ENCODE measurements at regions not wholly inside any gene's neighbourhood (a gene's known extent, or its start where the extent isn't known, plus 50 kb on each side); places are given as distances from the start of the nearest gene placed in this dataset.

DNA sequence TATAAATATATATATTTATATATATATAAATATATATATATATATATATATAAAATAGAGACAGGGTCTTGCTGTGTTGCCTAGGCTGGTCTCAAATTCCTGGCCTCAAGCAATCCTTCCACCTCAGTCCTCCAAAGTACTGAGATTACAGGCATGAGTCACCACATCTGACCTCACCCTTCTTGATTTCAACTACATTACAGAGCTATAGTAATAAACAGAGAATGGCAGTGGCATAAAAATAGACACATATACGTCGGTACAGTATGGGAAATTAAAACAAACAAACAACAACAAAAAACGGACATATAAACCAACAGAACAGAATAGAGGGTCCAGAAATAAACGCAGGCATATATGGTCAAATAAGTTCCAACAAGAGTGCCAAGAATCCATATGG is 77.6 kb upstream of the PPP1R3A start:
- Histone ChIP-seq H3K9me3 (peaks cover 0 to 6% (median 0%) of the 10 kb centered on the region in 4 donors), H3K36me3 (no peaks in the 10 kb centered on the region), H3K4me1 (no peaks in the 10 kb centered on the region), H3K27me3 (no peaks in the 10 kb centered on the region), H3K4me3 (no peak overlapping the region), H3K27ac (no peak overlapping the region)
- TF ChIP-seq, protein P1, sequence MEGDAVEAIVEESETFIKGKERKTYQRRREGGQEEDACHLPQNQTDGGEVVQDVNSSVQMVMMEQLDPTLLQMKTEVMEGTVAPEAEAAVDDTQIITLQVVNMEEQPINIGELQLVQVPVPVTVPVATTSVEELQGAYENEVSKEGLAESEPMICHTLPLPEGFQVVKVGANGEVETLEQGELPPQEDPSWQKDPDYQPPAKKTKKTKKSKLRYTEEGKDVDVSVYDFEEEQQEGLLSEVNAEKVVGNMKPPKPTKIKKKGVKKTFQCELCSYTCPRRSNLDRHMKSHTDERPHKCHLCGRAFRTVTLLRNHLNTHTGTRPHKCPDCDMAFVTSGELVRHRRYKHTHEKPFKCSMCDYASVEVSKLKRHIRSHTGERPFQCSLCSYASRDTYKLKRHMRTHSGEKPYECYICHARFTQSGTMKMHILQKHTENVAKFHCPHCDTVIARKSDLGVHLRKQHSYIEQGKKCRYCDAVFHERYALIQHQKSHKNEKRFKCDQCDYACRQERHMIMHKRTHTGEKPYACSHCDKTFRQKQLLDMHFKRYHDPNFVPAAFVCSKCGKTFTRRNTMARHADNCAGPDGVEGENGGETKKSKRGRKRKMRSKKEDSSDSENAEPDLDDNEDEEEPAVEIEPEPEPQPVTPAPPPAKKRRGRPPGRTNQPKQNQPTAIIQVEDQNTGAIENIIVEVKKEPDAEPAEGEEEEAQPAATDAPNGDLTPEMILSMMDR (IDR thresholded peaks at IDR 0.05) = no peak
- TF ChIP-seq EP300 (IDR thresholded peaks at IDR 0.05) (no peak), POLR2A (IDR thresholded peaks at IDR 0.05) (no peak)
- 79 to 84% methylated on average over 4 of the region's 4 CpGs for WGBS, 2 donors
- DNase-seq (ENCODE audit: low spot score in 2 of 2) = no peak

DNA sequence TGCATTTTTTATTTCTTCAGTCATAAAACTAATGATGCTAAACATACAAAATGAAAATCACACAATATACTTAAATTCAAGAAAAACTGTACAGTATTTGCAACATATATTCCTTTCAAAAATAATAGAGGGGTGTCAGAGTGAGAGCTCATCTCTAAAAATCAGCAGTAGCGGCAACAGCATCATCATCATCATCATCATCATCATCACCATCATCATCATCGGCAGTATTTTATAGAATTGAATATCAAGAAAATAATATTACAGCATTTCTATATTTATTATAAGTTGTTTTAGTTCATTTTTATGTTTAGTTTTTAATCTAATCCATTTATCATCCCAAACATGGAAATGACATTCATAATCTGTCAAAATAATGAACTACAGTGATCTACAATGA is 67.4 kb upstream of the PPP1R3A start:
- no peaks in the 10 kb centered on the region for H3K9me3 ChIP-seq
- WGBS, 2 donors = 97 to 98% methylated on average over 2 of the region's 2 CpGs
- TF ChIP-seq POLR2A (IDR thresholded peaks at IDR 0.05) = no peak
- TF ChIP-seq EP300 (IDR thresholded peaks at IDR 0.05) = no peak
- TF ChIP-seq, protein P1 (IDR thresholded peaks at IDR 0.05) = no peak

DNA sequence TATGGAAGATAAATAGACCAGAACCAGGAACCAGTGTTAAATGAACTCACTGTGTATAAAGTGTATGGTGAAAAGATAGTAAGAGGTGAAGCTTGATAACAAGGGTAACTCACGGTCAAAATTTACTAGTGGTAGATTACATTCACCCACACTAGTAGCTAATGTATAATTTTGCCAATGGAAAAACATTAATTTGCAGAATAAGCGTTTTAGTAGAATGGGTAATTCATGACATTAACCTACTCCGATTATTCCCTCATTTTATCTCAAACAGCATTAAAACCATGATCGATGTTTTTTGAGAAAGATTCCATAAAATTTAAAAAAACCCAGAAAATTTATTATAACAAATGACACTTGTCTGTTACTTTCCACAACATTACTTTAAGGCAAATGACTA is 57.7 kb upstream of the PPP1R3A start:
- WGBS, 2 donors = 92 to 95% methylated on average over 4 of the region's 4 CpGs

More for the DNA sequence above, 67.4 kb upstream of the PPP1R3A start:
- Histone ChIP-seq H3K27me3 (no peaks in the 10 kb centered on the region), H3K36me3 (no peaks in the 10 kb centered on the region), H3K4me1 (no peaks in the 10 kb centered on the region), H3K27ac (no peak overlapping the region), H3K4me3 (no peak overlapping the region)
- DNase-seq (ENCODE audit: low spot score in 2 of 2) = no peak

DNA sequence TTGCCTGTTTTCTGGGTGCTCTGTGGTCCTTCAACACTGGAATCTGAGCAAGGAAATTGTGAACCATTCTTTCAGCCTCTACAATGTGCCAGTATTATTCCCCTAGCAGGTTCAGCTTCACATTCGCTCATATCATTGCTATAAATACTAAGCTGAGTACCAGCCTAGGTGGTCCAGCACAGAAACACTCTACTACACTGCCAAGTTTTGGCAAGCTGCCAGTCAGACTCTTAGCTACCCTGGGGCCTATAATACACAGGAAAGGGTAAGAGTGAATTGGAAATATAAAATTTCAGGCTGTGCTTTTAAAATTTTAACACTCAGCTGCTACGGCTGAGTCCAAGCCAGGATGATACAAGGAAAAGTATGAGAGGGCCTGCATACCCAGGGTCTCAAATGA is 49.9 kb upstream of the PPP1R3A start:
- TF ChIP-seq EP300 (IDR thresholded peaks at IDR 0.05) = no peak
- TF ChIP-seq POLR2A (IDR thresholded peaks at IDR 0.05) = no peak
- TF ChIP-seq, protein P1 (IDR thresholded peaks at IDR 0.05) = no peak

More for the DNA sequence above, 57.7 kb upstream of the PPP1R3A start:
- no peak for TF ChIP-seq POLR2A (IDR thresholded peaks at IDR 0.05)
- no peak for TF ChIP-seq EP300 (IDR thresholded peaks at IDR 0.05)
- TF ChIP-seq, protein P1 (IDR thresholded peaks at IDR 0.05) = no peak
- H3K9me3 ChIP-seq = no peaks in the 10 kb centered on the region
- DNase-seq (ENCODE audit: low spot score in 2 of 2) = no peak
- H3K36me3 ChIP-seq = no peaks in the 10 kb centered on the region
- H3K4me1 ChIP-seq = no peaks in the 10 kb centered on the region
- no peaks in the 10 kb centered on the region for H3K27me3 ChIP-seq
- H3K27ac ChIP-seq = no peak overlapping the region
- no peak overlapping the region for H3K4me3 ChIP-seq

More for the DNA sequence above, 49.9 kb upstream of the PPP1R3A start:
- no peaks in the 10 kb centered on the region for H3K4me1 ChIP-seq
- H3K27ac ChIP-seq = no peak overlapping the region
- H3K4me3 ChIP-seq = no peak overlapping the region
- no peaks in the 10 kb centered on the region for H3K27me3 ChIP-seq
- 28 to 32% methylated on average over 2 of the region's 2 CpGs for WGBS, 2 donors
- H3K9me3 ChIP-seq = no peaks in the 10 kb centered on the region
- no peak for DNase-seq (ENCODE audit: low spot score in 2 of 2)
- no peaks in the 10 kb centered on the region for H3K36me3 ChIP-seq
